CD4-positive, alpha-beta T cell (primary cell): ENCODE measurements at regions not wholly inside any gene's neighbourhood (a gene's known extent, or its start where the extent isn't known, plus 50 kb on each side); places are given as distances from the start of the nearest gene placed in this dataset.

Source experiments
- ATAC-seq: fragments of 200-7000 bp; cut with Tn5 transposase; one replicate; pipeline ENCODE4 v1.10.0; 2022; ENCODE audit warnings: mild to moderate bottlenecking; ENCODE audit not compliant: poor library complexity
- CTCF ChIA-PET: fragments of 350-600 bp; sonication (Branson Sonifier 250); formaldehyde crosslinking; loops from one replicate; lab custom pipeline; 2021; ENCODE audit warnings: antibody characterized with exemption, inconsistent platforms; lab: Charles Lee
- POLR2A ChIA-PET: fragments of 350-600 bp; sonication (Branson Sonifier 250); formaldehyde crosslinking; loops from one replicate; lab custom pipeline; 2021; ENCODE audit warnings: antibody characterized with exemption, inconsistent platforms; lab: Charles Lee
- DNase-seq, 14 experiments: peaks; one replicate each; pipeline ENCODE4 v3.0.0-alpha.2; 2013 to 2020; ENCODE audit warnings: mixed read lengths in 2 of 14
- H3K27ac ChIP-seq, 2 donors: one replicate each; pipeline versions ENCODE4 v1.5.1 to v1.7.0; 2013; ENCODE audit warnings: low read length in 2 of 2, low read depth in 1 of 2, mild to moderate bottlenecking in 1 of 2
- H3K27me3 ChIP-seq, 2 experiments: 1 replicate in 1 of 2; 2 replicates in 1 of 2; pipeline versions ENCODE4 v1.6.1 to v1.7.0; 2013; ENCODE audit warnings: low read length in 2 of 2, control low read depth in 1 of 2, mild to moderate bottlenecking in 1 of 2, moderate library complexity in 1 of 2; ENCODE audit not compliant: insufficient read depth in 2 of 2, control insufficient read depth in 1 of 2
- H3K36me3 ChIP-seq: one replicate; pipeline ENCODE4 v1.6.1; 2013; ENCODE audit warnings: low read length, control low read depth; ENCODE audit not compliant: insufficient read depth
- H3K4me1 ChIP-seq: one replicate; pipeline ENCODE4 v1.6.1; 2013; ENCODE audit warnings: low read length, control low read depth; ENCODE audit not compliant: insufficient read depth
- H3K4me3 ChIP-seq: one replicate; pipeline ENCODE4 v1.5.1; 2013; ENCODE audit warnings: mild to moderate bottlenecking, low read length, moderate library complexity
- H3K9me3 ChIP-seq, 2 experiments: 1 replicate in 1 of 2; 2 replicates in 1 of 2; pipeline versions ENCODE4 v1.6.1 to v1.7.0; 2013; ENCODE audit warnings: low read length in 2 of 2, mild to moderate bottlenecking in 2 of 2, control low read depth in 1 of 2, moderate library complexity in 1 of 2; ENCODE audit not compliant: control insufficient read depth in 1 of 2, insufficient read depth in 1 of 2
- H3K27ac Mint-ChIP-seq: one replicate; pipeline ENCODE4 v1.8.0; 2020; ENCODE audit warnings: mixed read lengths
- H3K27me3 Mint-ChIP-seq: one replicate; pipeline ENCODE4 v1.8.0; 2021; ENCODE audit warnings: mixed read lengths
- H3K36me3 Mint-ChIP-seq: one replicate; pipeline ENCODE4 v1.8.0; 2021; ENCODE audit warnings: low read depth, mixed read lengths
- H3K4me1 Mint-ChIP-seq: one replicate; pipeline ENCODE4 v1.8.0; 2021; ENCODE audit warnings: low read depth, mixed read lengths
- H3K4me3 Mint-ChIP-seq: one replicate; pipeline ENCODE4 v1.8.0; 2020; ENCODE audit warnings: mild to moderate bottlenecking, mixed read lengths
- H3K9me3 Mint-ChIP-seq: one replicate; pipeline ENCODE4 v1.8.0; 2020; ENCODE audit warnings: mixed read lengths
- intact Hi-C, 2 experiments: fragments of 100-400 bp; cut with DNase I in 1 of 2; cut with micrococcal nuclease in 1 of 2; formaldehyde crosslinking; loops; one replicate each; pipeline versions ENCODE4 v1.15.1 to v1.9.0; 2023 to 2025; cut with DNase I, micrococcal nuclease
- TF ChIP-seq, protein P1 (sequence below): fragments of 200-600 bp; IDR thresholded peaks from one replicate; pipeline ENCODE4 v1.8.0; 2022; ENCODE audit warnings: antibody characterized with exemption, mild to moderate bottlenecking

DNA sequence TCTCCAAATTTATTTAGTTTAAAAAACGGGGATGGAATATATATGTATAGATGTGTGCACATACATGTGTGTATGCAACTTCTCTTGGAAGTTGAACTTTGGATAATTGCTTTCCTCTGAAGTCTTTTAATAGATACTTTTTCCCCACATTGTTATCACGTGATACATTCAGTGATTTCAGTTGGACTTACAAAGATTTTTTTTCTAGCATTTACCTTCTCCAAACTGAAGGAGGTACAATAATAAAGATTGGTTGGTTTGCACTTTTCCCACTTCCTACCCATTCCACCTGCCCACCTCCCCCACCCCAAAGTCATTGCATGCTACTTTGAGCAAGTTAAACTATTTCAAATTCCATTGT is 206.1 kb upstream of the FSHR start:
- Mint-ChIP-seq H3K4me1 (no peaks in the 10 kb centered on the region), H3K36me3 (no peaks in the 10 kb centered on the region), H3K4me3 (no peak overlapping the region), H3K27me3 (no peaks in the 10 kb centered on the region), H3K9me3 (peaks cover 6% of the 10 kb centered on the region), H3K27ac (no peak overlapping the region)
- ATAC-seq (no peak), DNase-seq (no peak)
- H3K27me3 ChIP-seq, result no peaks in the 10 kb centered on the region
- ChIA-PET POLR2A (no interaction called here), CTCF (no interaction called here)
- H3K36me3 ChIP-seq, result no peaks in the 10 kb centered on the region
- H3K4me3 ChIP-seq, result no peak overlapping the region
- H3K4me1 ChIP-seq, result no peaks in the 10 kb centered on the region
- intact Hi-C loops, result no loop called here
- peaks cover 0 to 12% of the 10 kb centered on the region in 2 experiments for H3K9me3 ChIP-seq
- H3K27ac ChIP-seq, result no peak overlapping the region
- TF ChIP-seq, protein P1, sequence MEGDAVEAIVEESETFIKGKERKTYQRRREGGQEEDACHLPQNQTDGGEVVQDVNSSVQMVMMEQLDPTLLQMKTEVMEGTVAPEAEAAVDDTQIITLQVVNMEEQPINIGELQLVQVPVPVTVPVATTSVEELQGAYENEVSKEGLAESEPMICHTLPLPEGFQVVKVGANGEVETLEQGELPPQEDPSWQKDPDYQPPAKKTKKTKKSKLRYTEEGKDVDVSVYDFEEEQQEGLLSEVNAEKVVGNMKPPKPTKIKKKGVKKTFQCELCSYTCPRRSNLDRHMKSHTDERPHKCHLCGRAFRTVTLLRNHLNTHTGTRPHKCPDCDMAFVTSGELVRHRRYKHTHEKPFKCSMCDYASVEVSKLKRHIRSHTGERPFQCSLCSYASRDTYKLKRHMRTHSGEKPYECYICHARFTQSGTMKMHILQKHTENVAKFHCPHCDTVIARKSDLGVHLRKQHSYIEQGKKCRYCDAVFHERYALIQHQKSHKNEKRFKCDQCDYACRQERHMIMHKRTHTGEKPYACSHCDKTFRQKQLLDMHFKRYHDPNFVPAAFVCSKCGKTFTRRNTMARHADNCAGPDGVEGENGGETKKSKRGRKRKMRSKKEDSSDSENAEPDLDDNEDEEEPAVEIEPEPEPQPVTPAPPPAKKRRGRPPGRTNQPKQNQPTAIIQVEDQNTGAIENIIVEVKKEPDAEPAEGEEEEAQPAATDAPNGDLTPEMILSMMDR, result no peak

DNA sequence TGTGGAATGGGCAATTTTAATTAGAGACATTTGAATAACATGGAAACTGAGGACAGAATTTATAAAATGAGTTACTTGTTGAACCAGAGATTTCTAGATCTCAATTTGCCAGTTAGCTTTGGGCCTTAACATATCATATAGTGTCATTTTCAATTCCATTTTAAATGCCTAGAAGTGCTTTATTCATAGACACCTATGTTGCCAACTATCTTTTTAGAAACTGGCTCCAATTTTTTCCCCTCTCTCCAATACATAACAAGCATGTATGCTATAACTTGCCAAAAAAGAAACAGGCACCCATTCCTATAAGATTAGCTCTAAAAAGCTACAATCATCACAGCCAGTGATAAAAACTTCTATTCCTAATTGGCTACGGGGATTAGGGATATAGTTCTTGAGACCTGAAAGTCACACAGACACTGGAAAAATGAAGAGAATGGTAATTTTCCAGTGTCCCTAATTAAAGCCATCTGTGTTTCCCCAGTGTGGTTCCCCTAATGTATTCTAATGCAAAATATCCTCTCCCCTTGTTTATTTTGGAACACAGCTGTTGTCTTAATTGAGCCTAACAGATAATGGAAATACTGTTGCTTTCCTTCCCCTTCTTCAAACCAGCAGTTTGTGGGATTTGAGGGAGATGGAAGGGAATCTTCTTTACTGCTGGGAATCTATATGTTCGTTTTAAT is 205.5 kb upstream of the FSHR start:
- CTCF ChIA-PET, result no interaction called here
- no peak for DNase-seq
- H3K27me3 ChIP-seq, result no peaks in the 10 kb centered on the region
- peaks cover 6% of the 10 kb centered on the region for H3K9me3 Mint-ChIP-seq
- no peaks in the 10 kb centered on the region for H3K4me1 ChIP-seq
- H3K36me3 ChIP-seq, result no peaks in the 10 kb centered on the region
- no peak overlapping the region for H3K27ac Mint-ChIP-seq
- peaks cover 0 to 12% of the 10 kb centered on the region in 2 experiments for H3K9me3 ChIP-seq
- H3K4me1 Mint-ChIP-seq, result no peaks in the 10 kb centered on the region
- no peaks in the 10 kb centered on the region for H3K27me3 Mint-ChIP-seq
- TF ChIP-seq, protein P1, result no peak
- no peak overlapping the region for H3K4me3 ChIP-seq
- no peak overlapping the region for H3K4me3 Mint-ChIP-seq
- POLR2A ChIA-PET, result no interaction called here
- intact Hi-C loops, result no loop called here
- no peaks in the 10 kb centered on the region for H3K36me3 Mint-ChIP-seq
- ATAC-seq, result no peak
- no peak overlapping the region for H3K27ac ChIP-seq

DNA sequence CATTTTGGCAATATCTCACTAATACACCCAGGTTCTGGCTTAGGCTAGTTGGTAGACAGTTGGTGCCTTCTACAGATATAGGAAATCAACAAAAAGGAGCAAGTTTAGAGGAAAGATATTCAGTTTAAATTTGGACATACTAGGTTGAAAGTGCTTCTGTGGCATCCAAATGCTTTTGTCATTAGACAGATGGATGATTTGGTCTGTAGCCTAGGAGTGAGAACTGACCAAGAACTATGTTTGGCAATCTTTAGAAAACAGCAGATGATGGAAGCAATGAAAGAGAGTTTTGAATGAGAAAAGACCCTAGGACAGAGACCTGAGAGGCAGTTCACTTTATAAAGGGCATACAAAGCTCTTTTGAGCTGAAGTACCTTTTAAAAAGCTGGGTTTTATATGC is 201.3 kb upstream of the FSHR start:
- no peak overlapping the region for H3K27ac ChIP-seq
- Mint-ChIP-seq H3K27ac (no peak overlapping the region), H3K9me3 (peaks cover 6% of the 10 kb centered on the region), H3K27me3 (no peaks in the 10 kb centered on the region), H3K36me3 (no peaks in the 10 kb centered on the region), H3K4me3 (no peak overlapping the region), H3K4me1 (no peaks in the 10 kb centered on the region)
- no peaks in the 10 kb centered on the region for H3K36me3 ChIP-seq
- H3K4me1 ChIP-seq, result no peaks in the 10 kb centered on the region
- H3K9me3 ChIP-seq, result peaks cover 0 to 5% of the 10 kb centered on the region in 2 experiments
- no peak overlapping the region for H3K4me3 ChIP-seq
- ChIA-PET POLR2A (no interaction called here), CTCF (no interaction called here)
- DNase-seq (no peak), ATAC-seq (no peak)
- no peaks in the 10 kb centered on the region for H3K27me3 ChIP-seq
- intact Hi-C loops, result no loop called here
- TF ChIP-seq, protein P1, result no peak
